ENCODE measurements at regions not wholly inside any gene's neighbourhood (a gene's known extent, or its start where the extent isn't known, plus 50 kb on each side); places are given as distances from the start of the nearest gene placed in this dataset.

DNA sequence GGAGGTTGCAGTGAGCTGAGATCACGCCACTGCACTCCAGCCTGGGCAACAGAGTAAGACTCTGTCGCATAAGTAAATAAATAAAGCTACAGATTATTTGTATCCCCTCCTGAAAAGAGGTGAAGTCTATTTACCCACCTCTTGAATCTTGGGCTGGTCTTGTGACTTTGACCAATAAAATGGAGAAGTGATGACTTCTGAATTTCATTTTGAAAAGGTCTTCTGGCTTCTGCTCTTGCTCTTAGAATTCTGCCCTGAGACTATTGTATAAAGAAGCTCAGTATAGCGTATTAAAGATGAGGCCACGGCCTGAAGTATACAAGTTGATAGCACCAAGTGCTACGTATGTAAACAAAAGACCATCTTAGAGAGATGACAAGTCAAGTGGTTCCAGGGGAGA, 88.3 kb upstream of the AMN1 start:
- TF ChIP-seq EZH2 (IDR thresholded peaks at IDR 0.05; ENCODE audit: insufficient read depth, low read length), result no peak
- TF ChIP-seq, protein P1, sequence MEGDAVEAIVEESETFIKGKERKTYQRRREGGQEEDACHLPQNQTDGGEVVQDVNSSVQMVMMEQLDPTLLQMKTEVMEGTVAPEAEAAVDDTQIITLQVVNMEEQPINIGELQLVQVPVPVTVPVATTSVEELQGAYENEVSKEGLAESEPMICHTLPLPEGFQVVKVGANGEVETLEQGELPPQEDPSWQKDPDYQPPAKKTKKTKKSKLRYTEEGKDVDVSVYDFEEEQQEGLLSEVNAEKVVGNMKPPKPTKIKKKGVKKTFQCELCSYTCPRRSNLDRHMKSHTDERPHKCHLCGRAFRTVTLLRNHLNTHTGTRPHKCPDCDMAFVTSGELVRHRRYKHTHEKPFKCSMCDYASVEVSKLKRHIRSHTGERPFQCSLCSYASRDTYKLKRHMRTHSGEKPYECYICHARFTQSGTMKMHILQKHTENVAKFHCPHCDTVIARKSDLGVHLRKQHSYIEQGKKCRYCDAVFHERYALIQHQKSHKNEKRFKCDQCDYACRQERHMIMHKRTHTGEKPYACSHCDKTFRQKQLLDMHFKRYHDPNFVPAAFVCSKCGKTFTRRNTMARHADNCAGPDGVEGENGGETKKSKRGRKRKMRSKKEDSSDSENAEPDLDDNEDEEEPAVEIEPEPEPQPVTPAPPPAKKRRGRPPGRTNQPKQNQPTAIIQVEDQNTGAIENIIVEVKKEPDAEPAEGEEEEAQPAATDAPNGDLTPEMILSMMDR (IDR thresholded peaks at IDR 0.05; ENCODE audit: insufficient read depth, low read depth, low read length), result no peak
